ENCODE measurements at regions not wholly inside any gene's neighbourhood (a gene's known extent, or its start where the extent isn't known, plus 50 kb on each side); places are given as distances from the start of the nearest gene placed in this dataset.
"Not testable (repeated sequence)": the region's sequence is repeated elsewhere in the genome, so short reads cannot be mapped to it uniquely, and the experiment has no call there.

DNA sequence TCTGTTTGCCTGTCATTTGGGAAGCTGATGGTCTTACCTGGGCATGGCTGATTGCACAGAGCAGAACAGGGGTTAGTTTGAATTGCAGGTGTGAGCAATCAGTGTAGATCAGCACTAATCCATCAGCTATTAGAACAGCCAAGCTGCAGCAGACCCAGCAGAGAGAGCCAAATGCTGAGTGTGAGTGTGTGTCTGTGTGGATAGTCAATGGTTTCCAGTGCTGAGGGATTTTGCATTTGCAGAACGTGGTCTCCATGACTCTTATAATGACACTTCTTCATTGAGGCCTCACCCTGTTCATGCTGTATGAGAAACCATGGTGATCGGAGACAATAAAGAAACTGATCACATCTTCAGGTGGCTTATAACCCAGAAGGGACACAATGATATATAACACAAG is 312.1 kb downstream of the SOX2 start:
- no peak for DNase-seq (ENCODE audit: extremely low spot score)
- ChIA-PET CTCF (interaction anchor here (1.3 kb wide), 1 partner anchor 13 kb away, joined by 5 read pairs; no protein-coding TSS in a partner anchor), POLR2A (no interaction called here)
- TF ChIP-seq, protein P1, sequence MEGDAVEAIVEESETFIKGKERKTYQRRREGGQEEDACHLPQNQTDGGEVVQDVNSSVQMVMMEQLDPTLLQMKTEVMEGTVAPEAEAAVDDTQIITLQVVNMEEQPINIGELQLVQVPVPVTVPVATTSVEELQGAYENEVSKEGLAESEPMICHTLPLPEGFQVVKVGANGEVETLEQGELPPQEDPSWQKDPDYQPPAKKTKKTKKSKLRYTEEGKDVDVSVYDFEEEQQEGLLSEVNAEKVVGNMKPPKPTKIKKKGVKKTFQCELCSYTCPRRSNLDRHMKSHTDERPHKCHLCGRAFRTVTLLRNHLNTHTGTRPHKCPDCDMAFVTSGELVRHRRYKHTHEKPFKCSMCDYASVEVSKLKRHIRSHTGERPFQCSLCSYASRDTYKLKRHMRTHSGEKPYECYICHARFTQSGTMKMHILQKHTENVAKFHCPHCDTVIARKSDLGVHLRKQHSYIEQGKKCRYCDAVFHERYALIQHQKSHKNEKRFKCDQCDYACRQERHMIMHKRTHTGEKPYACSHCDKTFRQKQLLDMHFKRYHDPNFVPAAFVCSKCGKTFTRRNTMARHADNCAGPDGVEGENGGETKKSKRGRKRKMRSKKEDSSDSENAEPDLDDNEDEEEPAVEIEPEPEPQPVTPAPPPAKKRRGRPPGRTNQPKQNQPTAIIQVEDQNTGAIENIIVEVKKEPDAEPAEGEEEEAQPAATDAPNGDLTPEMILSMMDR (IDR thresholded peaks at IDR 0.05; ENCODE audit: control extremely low read depth, extremely low read depth, low read depth, missing control alignments), result no peak

GRCh38 chr3:182027366-182027765 is 315.6 kb downstream of the SOX2 start:
- ChIA-PET CTCF (interaction anchor here (1.5 kb wide), 1 partner anchor 9 kb away, joined by 5 read pairs; no protein-coding TSS in a partner anchor), POLR2A (no interaction called here)
- TF ChIP-seq, protein P1 (IDR thresholded peaks at IDR 0.05; ENCODE audit: control extremely low read depth, extremely low read depth, low read depth, missing control alignments), result no peak
- no peak for DNase-seq (ENCODE audit: extremely low spot score)

DNA sequence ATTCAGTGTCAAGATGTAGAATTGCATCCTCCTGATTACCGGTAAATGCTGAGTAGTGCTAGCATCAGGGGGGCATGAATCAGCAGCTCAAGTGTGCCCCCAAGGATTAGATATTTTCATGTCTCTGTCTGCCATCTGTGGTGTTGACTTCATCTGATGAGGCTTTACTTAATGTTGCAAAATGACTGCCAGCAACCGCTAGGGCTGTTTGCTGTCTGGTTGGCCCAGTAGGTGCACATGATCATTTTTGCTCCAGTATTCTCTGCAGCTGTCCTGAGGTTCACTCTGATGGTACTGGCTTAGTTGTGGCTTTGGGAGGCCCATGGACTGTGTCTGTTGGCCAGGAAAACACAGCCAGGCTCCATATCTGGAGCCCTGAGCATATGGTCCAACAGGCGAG is 316.4 kb downstream of the SOX2 start:
- no peak for DNase-seq (ENCODE audit: extremely low spot score)
- ChIA-PET CTCF (no interaction called here), POLR2A (no interaction called here)
- TF ChIP-seq, protein P1 (IDR thresholded peaks at IDR 0.05; ENCODE audit: control extremely low read depth, extremely low read depth, low read depth, missing control alignments), result no peak

- DNase-seq (ENCODE audit: extremely low spot score); CTCF ChIA-PET; POLR2A ChIA-PET: not testable (repeated sequence)
Observed at GRCh38 chr3:182034231-182034630, 322.5 kb downstream of the SOX2 start.

DNA sequence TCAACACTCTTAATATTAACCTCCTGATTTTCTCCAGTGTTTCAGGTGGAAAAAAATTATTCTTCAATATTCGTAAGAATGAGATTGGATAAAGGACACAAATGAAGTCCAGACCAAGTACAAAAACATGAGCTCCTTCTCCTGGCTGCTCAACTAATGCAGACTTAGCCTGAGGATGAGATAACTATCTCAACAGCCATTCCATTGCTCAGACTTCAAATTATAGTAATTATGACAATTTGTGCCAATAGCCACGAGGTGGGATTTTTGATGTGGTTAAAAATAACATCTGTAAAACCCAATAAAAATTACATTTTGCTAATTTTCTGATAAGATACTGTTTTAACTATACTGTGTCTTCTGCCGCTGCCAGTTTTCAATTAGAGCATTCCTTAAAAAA is 323.6 kb downstream of the SOX2 start:
- TF ChIP-seq, protein P1 (IDR thresholded peaks at IDR 0.05; ENCODE audit: control extremely low read depth, extremely low read depth, low read depth, missing control alignments), result no peak
- CTCF ChIA-PET, result interaction anchor here (0.7 to 1.4 kb wide), 3 partner anchors 9 to 17 kb away, joined by 3 to 5 read pairs (median 3); no protein-coding TSS in a partner anchor
- POLR2A ChIA-PET, result no interaction called here
- no peak for DNase-seq (ENCODE audit: extremely low spot score)

DNA sequence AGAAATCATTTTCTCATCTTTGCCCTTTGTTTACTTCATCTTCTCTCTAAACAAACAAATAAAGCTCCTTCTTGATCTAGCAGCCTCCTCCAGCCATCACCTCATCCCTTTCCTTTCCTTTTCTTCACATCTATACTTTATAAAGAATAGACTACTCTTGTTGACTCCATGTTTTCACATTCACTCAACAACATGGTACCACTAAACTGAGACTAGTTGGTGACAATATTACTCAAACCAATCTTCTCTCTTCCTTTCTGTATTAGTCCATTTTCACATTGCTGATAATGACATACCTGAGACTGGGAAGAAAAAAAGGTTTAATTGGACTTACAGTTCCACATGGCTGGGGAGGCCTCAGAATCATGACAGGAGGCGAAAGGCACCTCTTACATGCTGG is 324.7 kb downstream of the SOX2 start:
- ChIA-PET CTCF (interaction anchor here (1.0 to 1.4 kb wide), 3 partner anchors 9 to 11 kb away, joined by 3 to 5 read pairs (median 3); no protein-coding TSS in a partner anchor), POLR2A (no interaction called here)
- DNase-seq (ENCODE audit: extremely low spot score), result no peak
- TF ChIP-seq, protein P1 (IDR thresholded peaks at IDR 0.05; ENCODE audit: control extremely low read depth, extremely low read depth, low read depth, missing control alignments), result no peak

DNA sequence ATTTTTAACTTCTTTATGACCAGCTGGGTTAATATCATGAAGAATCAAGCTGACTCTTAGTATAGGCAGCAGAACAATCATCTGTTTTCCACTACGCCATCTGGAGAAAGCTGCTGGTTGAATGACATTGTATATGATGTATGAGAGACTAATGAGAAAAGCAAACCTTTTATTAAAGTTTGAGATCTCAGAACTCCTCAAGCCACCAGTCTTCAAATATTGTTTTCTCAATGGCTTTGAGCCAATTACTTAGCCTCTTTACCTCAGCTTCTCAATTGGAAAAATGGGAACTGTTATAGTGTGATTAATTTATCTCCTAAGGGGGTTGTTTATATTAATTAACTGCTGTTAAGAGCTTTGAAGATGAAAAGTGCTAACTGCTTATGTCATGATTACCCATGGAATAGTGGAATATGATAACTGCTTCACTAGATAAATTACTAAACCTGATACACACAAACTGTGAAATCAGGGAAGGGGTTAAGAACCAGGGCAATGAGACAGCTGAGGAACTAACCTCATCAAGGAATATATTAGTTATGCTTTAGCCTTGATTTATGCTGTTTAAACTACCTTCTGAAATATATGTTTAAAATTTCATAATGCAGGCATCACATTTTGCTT is 330.1 kb downstream of the SOX2 start:
- ChIA-PET CTCF (interaction anchor here (0.8 kb wide), 1 partner anchor 79 kb away, joined by 3 read pairs; no protein-coding TSS in a partner anchor), POLR2A (no interaction called here)
- TF ChIP-seq, protein P1 (IDR thresholded peaks at IDR 0.05; ENCODE audit: control extremely low read depth, extremely low read depth, low read depth, missing control alignments), result no peak
- DNase-seq (ENCODE audit: extremely low spot score), result no peak
